WTC11 (cell line): ENCODE measurements at regions not wholly inside any gene's neighbourhood (a gene's known extent, or its start where the extent isn't known, plus 50 kb on each side); places are given as distances from the start of the nearest gene placed in this dataset.

Source experiments
- ATAC-seq: fragments of 200-7000 bp; cut with Tn5 transposase; 2 replicates; pipeline ENCODE4 v1.10.0; 2021; ENCODE audit warnings: mild to moderate bottlenecking, moderate library complexity
- CTCF ChIA-PET: fragments of 300-600 bp; sonication (Branson Sonifier 250); formaldehyde crosslinking; loops from one replicate; lab custom pipeline; 2021; ENCODE audit warnings: antibody characterized with exemption; lab: Charles Lee
- POLR2A ChIA-PET: fragments of 350-600 bp; sonication (Branson Sonifier 250); formaldehyde crosslinking; loops from one replicate; lab custom pipeline; 2021; ENCODE audit warnings: antibody characterized with exemption; lab: Charles Lee
- DNase-seq: peaks from one replicate; pipeline ENCODE4 v3.0.0; 2021; ENCODE audit warnings: low spot score
- H3K27ac Mint-ChIP-seq: 2 replicates; pipeline ENCODE4 v1.8.0; 2021; ENCODE audit warnings: mixed read lengths
- H3K27me3 Mint-ChIP-seq: 2 replicates; pipeline ENCODE4 v1.8.0; 2021; ENCODE audit warnings: low read depth, mild to moderate bottlenecking, moderate library complexity, mixed read lengths
- H3K36me3 Mint-ChIP-seq: 2 replicates; pipeline ENCODE4 v1.8.0; 2021; ENCODE audit warnings: mixed read lengths
- H3K4me1 Mint-ChIP-seq: 2 replicates; pipeline ENCODE4 v1.8.0; 2022; ENCODE audit warnings: mixed read lengths
- H3K4me3 Mint-ChIP-seq: 2 replicates; pipeline ENCODE4 v1.8.0; 2021; ENCODE audit warnings: mild to moderate bottlenecking, moderate library complexity, mixed read lengths
- H3K9me3 Mint-ChIP-seq: 2 replicates; pipeline ENCODE4 v1.8.0; 2021; ENCODE audit warnings: mixed read lengths
- GRHL2 ChIP-seq: fragments of 250-450 bp; sonication (Bioruptor Pico); IDR thresholded peaks from 2 replicates; pipeline ENCODE4 v1.8.0; 2022; ENCODE audit warnings: mild to moderate bottlenecking, moderate library complexity; ENCODE audit not compliant: insufficient replicate concordance, severe bottlenecking
- KAT7 ChIP-seq: sonication (generic); formaldehyde crosslinking; IDR thresholded peaks from 2 replicates; pipeline ENCODE4 v1.8.1; 2023; ENCODE audit warnings: missing genetic modification reagents, mild to moderate bottlenecking, borderline replicate concordance
- ZNF138 ChIP-seq: sonication (generic); formaldehyde crosslinking; conservative IDR thresholded peaks from 2 replicates; pipeline ENCODE4 v1.8.1; 2022; ENCODE audit warnings: mild to moderate bottlenecking, moderate library complexity, missing genetic modification reagents
- ZNF263 ChIP-seq: sonication (generic); formaldehyde crosslinking; IDR thresholded peaks from 2 replicates; pipeline ENCODE4 v1.8.1; 2022; ENCODE audit warnings: low read depth, mild to moderate bottlenecking, moderate library complexity, missing genetic modification reagents
- ZNF671 ChIP-seq: fragments of 250-450 bp; sonication (Bioruptor Pico); IDR thresholded peaks from 2 replicates; pipeline ENCODE4 v1.8.0; 2021; ENCODE audit warnings: mild to moderate bottlenecking
- TF ChIP-seq, protein P1 (sequence below): sonication (generic); formaldehyde crosslinking; conservative IDR thresholded peaks from 2 replicates; pipeline ENCODE4 v1.8.1; 2023; ENCODE audit warnings: mild to moderate bottlenecking, low read depth, missing genetic modification reagents, moderate library complexity
- TF ChIP-seq, protein P2 (sequence below): fragments of 250-450 bp; sonication (Bioruptor Pico); IDR thresholded peaks from 2 replicates; pipeline ENCODE4 v2.1.2; 2022; ENCODE audit warnings: mild to moderate bottlenecking, moderate library complexity
- TF ChIP-seq, protein P3 (sequence below): sonication (generic); formaldehyde crosslinking; IDR thresholded peaks from 2 replicates; pipeline ENCODE4 v1.8.1; 2023; ENCODE audit warnings: mild to moderate bottlenecking, missing genetic modification reagents
- TF ChIP-seq, protein P4 (sequence below): sonication (generic); formaldehyde crosslinking; IDR thresholded peaks from 2 replicates; pipeline ENCODE4 v1.8.1; 2023; ENCODE audit warnings: mild to moderate bottlenecking, moderate library complexity, missing genetic modification reagents
- TF ChIP-seq, protein P5 (sequence below): sonication (generic); formaldehyde crosslinking; IDR thresholded peaks from 2 replicates; pipeline ENCODE4 v1.8.1; 2023; ENCODE audit warnings: mild to moderate bottlenecking, missing genetic modification reagents, moderate library complexity
- TF ChIP-seq, protein P6 (sequence below): sonication (generic); formaldehyde crosslinking; IDR thresholded peaks from 2 replicates; pipeline ENCODE4 v1.8.1; 2022; ENCODE audit warnings: low read depth, missing genetic modification reagents, borderline replicate concordance
- TF ChIP-seq, protein P7 (sequence below): sonication (generic); formaldehyde crosslinking; IDR thresholded peaks from 2 replicates; pipeline ENCODE4 v1.8.0; 2023; ENCODE audit warnings: missing genetic modification reagents

DNA sequence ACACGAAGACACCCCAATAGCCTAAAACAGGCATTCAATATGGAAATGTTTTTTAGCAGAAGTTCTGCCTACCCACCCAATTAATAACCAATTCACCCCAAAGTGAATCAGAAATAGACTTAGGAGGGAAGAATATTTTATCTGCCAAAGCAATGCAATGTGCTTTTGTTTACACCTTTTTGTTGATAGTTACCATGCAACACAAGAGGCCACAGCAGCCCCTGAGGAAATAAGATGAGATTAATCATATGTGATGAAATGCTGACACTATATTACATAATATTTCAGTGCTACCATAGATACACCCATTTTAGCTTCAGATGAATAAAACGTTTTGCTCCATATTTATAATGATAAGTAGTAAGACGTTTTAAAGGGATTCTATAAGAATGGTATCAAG is 60.9 kb upstream of the RGS2 start (continued):
- TF ChIP-seq, protein P1, sequence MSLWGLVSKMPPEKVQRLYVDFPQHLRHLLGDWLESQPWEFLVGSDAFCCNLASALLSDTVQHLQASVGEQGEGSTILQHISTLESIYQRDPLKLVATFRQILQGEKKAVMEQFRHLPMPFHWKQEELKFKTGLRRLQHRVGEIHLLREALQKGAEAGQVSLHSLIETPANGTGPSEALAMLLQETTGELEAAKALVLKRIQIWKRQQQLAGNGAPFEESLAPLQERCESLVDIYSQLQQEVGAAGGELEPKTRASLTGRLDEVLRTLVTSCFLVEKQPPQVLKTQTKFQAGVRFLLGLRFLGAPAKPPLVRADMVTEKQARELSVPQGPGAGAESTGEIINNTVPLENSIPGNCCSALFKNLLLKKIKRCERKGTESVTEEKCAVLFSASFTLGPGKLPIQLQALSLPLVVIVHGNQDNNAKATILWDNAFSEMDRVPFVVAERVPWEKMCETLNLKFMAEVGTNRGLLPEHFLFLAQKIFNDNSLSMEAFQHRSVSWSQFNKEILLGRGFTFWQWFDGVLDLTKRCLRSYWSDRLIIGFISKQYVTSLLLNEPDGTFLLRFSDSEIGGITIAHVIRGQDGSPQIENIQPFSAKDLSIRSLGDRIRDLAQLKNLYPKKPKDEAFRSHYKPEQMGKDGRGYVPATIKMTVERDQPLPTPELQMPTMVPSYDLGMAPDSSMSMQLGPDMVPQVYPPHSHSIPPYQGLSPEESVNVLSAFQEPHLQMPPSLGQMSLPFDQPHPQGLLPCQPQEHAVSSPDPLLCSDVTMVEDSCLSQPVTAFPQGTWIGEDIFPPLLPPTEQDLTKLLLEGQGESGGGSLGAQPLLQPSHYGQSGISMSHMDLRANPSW (CRISPR knock-in tag): no peak
- TF ChIP-seq, protein P2, sequence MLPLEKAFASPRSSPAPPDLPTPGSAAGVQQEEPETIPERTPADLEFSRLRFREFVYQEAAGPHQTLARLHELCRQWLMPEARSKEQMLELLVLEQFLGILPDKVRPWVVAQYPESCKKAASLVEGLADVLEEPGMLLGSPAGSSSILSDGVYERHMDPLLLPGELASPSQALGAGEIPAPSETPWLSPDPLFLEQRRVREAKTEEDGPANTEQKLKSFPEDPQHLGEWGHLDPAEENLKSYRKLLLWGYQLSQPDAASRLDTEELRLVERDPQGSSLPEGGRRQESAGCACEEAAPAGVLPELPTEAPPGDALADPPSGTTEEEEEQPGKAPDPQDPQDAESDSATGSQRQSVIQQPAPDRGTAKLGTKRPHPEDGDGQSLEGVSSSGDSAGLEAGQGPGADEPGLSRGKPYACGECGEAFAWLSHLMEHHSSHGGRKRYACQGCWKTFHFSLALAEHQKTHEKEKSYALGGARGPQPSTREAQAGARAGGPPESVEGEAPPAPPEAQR: no peak
- TF ChIP-seq, protein P3, sequence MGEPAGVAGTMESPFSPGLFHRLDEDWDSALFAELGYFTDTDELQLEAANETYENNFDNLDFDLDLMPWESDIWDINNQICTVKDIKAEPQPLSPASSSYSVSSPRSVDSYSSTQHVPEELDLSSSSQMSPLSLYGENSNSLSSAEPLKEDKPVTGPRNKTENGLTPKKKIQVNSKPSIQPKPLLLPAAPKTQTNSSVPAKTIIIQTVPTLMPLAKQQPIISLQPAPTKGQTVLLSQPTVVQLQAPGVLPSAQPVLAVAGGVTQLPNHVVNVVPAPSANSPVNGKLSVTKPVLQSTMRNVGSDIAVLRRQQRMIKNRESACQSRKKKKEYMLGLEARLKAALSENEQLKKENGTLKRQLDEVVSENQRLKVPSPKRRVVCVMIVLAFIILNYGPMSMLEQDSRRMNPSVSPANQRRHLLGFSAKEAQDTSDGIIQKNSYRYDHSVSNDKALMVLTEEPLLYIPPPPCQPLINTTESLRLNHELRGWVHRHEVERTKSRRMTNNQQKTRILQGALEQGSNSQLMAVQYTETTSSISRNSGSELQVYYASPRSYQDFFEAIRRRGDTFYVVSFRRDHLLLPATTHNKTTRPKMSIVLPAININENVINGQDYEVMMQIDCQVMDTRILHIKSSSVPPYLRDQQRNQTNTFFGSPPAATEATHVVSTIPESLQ (CRISPR knock-in tag): no peak
- TF ChIP-seq, protein P4, sequence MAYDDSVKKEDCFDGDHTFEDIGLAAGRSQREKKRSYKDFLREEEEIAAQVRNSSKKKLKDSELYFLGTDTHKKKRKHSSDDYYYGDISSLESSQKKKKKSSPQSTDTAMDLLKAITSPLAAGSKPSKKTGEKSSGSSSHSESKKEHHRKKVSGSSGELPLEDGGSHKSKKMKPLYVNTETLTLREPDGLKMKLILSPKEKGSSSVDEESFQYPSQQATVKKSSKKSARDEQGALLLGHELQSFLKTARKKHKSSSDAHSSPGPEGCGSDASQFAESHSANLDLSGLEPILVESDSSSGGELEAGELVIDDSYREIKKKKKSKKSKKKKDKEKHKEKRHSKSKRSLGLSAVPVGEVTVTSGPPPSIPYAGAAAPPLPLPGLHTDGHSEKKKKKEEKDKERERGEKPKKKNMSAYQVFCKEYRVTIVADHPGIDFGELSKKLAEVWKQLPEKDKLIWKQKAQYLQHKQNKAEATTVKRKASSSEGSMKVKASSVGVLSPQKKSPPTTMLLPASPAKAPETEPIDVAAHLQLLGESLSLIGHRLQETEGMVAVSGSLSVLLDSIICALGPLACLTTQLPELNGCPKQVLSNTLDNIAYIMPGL: no peak
- TF ChIP-seq ZNF263 (CRISPR knock-in tag) (no peak), ZNF671 (CRISPR knock-in tag) (no peak)
- TF ChIP-seq, protein P5, sequence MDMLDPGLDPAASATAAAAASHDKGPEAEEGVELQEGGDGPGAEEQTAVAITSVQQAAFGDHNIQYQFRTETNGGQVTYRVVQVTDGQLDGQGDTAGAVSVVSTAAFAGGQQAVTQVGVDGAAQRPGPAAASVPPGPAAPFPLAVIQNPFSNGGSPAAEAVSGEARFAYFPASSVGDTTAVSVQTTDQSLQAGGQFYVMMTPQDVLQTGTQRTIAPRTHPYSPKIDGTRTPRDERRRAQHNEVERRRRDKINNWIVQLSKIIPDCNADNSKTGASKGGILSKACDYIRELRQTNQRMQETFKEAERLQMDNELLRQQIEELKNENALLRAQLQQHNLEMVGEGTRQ: no peak
- TF ChIP-seq, protein P6, sequence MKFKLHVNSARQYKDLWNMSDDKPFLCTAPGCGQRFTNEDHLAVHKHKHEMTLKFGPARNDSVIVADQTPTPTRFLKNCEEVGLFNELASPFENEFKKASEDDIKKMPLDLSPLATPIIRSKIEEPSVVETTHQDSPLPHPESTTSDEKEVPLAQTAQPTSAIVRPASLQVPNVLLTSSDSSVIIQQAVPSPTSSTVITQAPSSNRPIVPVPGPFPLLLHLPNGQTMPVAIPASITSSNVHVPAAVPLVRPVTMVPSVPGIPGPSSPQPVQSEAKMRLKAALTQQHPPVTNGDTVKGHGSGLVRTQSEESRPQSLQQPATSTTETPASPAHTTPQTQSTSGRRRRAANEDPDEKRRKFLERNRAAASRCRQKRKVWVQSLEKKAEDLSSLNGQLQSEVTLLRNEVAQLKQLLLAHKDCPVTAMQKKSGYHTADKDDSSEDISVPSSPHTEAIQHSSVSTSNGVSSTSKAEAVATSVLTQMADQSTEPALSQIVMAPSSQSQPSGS (CRISPR knock-in tag): no peak

DNA sequence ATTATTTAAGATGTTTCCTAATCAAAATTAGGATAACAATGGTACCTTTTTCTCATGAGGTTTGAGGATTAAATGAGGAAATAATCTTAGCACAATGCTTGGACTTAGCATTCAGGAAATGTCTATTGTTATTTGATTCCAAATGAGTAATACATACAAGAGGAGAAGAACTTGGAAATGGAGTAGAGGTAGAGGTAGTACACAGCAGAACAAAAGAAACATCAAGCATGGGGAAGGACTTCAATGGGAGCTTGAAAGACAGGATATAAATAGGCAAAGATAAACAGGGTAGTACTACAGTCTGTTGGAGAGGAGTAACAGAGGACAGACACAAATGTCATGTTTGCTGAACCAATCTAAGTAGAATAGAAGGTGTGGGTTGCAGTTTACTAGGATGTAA is 59.5 kb upstream of the RGS2 start:
- Mint-ChIP-seq H3K36me3 (peaks cover 13% of the 10 kb centered on the region), H3K9me3 (peaks cover 24% of the 10 kb centered on the region), H3K4me3 (no peak overlapping the region), H3K27ac (peak overlapping the region; percentile 4), H3K4me1 (peaks cover 6% of the 10 kb centered on the region), H3K27me3 (no peaks in the 10 kb centered on the region; the same call in 1 of the 2 replicates)
- CTCF ChIA-PET: no interaction called here
- POLR2A ChIA-PET: no interaction called here
- TF ChIP-seq, protein P7, sequence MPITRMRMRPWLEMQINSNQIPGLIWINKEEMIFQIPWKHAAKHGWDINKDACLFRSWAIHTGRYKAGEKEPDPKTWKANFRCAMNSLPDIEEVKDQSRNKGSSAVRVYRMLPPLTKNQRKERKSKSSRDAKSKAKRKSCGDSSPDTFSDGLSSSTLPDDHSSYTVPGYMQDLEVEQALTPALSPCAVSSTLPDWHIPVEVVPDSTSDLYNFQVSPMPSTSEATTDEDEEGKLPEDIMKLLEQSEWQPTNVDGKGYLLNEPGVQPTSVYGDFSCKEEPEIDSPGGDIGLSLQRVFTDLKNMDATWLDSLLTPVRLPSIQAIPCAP (CRISPR knock-in tag): no peak
- TF ChIP-seq, protein P3 (CRISPR knock-in tag): no peak
- TF ChIP-seq GRHL2 (CRISPR knock-in tag): no peak
- TF ChIP-seq ZNF138 (CRISPR knock-in tag): no peak
- TF ChIP-seq KAT7: no peak
- TF ChIP-seq, all 79 proteins: peak for 0
- ATAC-seq (no peak), DNase-seq (no peak)
